HFFc6 (cell line): ENCODE measurements at regions not wholly inside any gene's neighbourhood (a gene's known extent, or its start where the extent isn't known, plus 50 kb on each side); places are given as distances from the start of the nearest gene placed in this dataset.

Experiments used
- DNase-seq: peaks from one replicate; pipeline ENCODE4 v3.0.0-alpha.2; 2018
- H3K27ac Mint-ChIP-seq: 2 replicates; pipeline ENCODE4 v1.8.0; 2020; ENCODE audit warnings: mild to moderate bottlenecking, mixed read lengths
- H3K27me3 Mint-ChIP-seq: 2 replicates; pipeline ENCODE4 v1.8.0; 2021; ENCODE audit warnings: mild to moderate bottlenecking, moderate library complexity, mixed read lengths; ENCODE audit not compliant: insufficient read depth
- H3K36me3 Mint-ChIP-seq: 2 replicates; pipeline ENCODE4 v1.8.0; 2021; ENCODE audit warnings: low read depth, mixed read lengths
- H3K4me1 Mint-ChIP-seq: 2 replicates; pipeline ENCODE4 v1.8.0; 2020; ENCODE audit warnings: low read depth, mixed read lengths
- H3K4me3 Mint-ChIP-seq: 2 replicates; pipeline ENCODE4 v1.8.0; 2020; ENCODE audit warnings: mild to moderate bottlenecking, moderate library complexity, mixed read lengths
- H3K9me3 Mint-ChIP-seq: 2 replicates; pipeline ENCODE4 v1.8.0; 2020; ENCODE audit warnings: mild to moderate bottlenecking, mixed read lengths
- TF ChIP-seq, protein P1 (sequence below): fragments of 200-600 bp; sonication (generic); IDR thresholded peaks from 2 replicates; pipeline ENCODE4 v1.5.0; 2021; ENCODE audit warnings: antibody characterized with exemption, mild to moderate bottlenecking

DNA sequence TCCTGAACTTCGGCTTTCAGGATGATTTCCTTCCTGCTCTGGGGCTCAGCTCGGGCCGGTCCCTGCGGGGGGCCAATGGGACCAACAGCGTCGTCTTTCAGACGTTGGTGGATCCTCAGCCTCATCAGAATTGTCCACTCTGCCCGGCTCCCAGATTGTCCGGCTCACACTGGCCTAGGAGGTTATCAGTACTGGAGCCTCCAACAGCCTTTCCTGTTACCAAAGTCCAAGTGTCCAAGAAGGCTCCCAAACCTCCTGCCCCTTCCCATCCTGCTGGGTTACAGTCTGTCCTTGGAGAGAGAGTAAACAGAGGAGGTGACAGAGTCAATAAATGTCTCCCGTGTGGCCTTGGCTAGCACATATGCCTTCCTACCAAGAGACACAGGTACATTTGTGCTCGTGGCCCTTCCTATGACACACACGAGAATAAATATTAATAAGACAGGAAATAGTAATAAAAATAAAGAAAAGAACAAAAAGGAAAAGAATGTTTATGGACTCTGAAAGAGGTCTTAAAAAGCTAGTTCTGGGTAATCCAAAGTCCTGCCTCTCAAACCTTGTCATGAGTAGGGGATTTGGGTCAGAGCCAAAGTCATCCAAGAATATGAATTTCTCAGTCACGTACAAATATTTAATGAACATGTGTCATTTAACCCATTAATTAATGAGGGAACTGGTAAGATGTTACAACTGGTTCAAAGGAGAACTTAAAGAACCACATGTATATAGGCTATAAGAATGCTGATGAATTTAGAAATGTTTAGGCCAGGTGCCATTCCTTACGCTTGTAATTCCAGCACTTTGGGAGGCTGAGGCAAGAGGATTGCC lies 80.8 kb upstream of the SLC2A1 start:
- no peaks in the 10 kb centered on the region for H3K9me3 Mint-ChIP-seq

GRCh38 chr1:43038232-43038935 lies 79.7 kb upstream of the SLC2A1 start:
- Mint-ChIP-seq H3K27me3 (peaks cover 22% of the 10 kb centered on the region), H3K9me3 (no peaks in the 10 kb centered on the region), H3K4me1 (peaks cover 25% of the 10 kb centered on the region), H3K27ac (no peak overlapping the region), H3K36me3 (no peaks in the 10 kb centered on the region), H3K4me3 (no peak overlapping the region)
- no peak for DNase-seq
- TF ChIP-seq, protein P1, sequence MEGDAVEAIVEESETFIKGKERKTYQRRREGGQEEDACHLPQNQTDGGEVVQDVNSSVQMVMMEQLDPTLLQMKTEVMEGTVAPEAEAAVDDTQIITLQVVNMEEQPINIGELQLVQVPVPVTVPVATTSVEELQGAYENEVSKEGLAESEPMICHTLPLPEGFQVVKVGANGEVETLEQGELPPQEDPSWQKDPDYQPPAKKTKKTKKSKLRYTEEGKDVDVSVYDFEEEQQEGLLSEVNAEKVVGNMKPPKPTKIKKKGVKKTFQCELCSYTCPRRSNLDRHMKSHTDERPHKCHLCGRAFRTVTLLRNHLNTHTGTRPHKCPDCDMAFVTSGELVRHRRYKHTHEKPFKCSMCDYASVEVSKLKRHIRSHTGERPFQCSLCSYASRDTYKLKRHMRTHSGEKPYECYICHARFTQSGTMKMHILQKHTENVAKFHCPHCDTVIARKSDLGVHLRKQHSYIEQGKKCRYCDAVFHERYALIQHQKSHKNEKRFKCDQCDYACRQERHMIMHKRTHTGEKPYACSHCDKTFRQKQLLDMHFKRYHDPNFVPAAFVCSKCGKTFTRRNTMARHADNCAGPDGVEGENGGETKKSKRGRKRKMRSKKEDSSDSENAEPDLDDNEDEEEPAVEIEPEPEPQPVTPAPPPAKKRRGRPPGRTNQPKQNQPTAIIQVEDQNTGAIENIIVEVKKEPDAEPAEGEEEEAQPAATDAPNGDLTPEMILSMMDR = no peak

More for the DNA sequence above, 80.8 kb upstream of the SLC2A1 start:
- TF ChIP-seq, protein P1 = no peak
- no peak overlapping the region for H3K4me3 Mint-ChIP-seq
- H3K36me3 Mint-ChIP-seq = no peaks in the 10 kb centered on the region
- peaks cover 21% of the 10 kb centered on the region for H3K27me3 Mint-ChIP-seq
- peaks cover 29% of the 10 kb centered on the region for H3K4me1 Mint-ChIP-seq
- no peak for DNase-seq
- H3K27ac Mint-ChIP-seq = no peak overlapping the region

DNA sequence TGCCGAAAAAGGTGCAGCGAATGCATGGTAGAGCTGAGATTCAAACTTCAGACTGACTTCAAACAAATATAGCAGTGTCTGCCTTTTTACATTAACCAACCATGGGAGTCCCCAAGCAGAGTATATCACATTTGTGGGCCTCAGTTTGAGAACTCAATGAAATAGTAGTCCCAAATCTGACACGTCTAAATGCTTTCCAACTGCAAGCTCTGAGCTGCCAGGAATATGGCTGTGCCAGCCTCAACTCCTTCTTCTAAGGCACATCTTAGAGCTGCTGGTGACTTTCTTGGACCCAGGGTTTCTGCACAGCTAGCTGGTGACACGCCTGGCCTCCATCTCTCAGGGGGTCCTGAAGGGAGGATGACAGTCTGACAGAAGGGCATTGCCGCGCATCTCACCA lies 78.8 kb upstream of the SLC2A1 start:
- Mint-ChIP-seq H3K36me3 (no peaks in the 10 kb centered on the region), H3K27ac (no peak overlapping the region), H3K4me1 (peaks cover 17% of the 10 kb centered on the region), H3K9me3 (no peaks in the 10 kb centered on the region), H3K4me3 (no peak overlapping the region), H3K27me3 (peaks cover 22% of the 10 kb centered on the region)
- DNase-seq = no peak
- TF ChIP-seq, protein P1 = no peak

DNA sequence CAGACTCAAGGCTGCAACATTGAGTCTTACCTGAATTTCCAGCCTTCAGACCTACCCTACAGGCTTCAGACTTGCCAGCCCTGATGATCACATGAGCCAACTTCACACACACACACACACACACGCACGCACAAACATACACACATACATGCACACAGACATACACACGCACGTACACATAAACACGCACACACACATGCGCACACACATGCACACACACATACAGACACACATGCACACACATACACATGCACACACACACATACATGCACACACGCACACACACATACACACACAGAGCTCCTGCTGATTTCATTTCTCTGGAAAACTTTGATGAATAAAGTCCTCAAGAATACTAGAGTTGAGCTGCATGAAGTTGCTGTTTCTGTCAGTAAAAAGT lies 78.3 kb upstream of the SLC2A1 start:
- Mint-ChIP-seq H3K36me3 (no peaks in the 10 kb centered on the region), H3K27ac (no peak overlapping the region), H3K9me3 (no peaks in the 10 kb centered on the region), H3K4me3 (no peak overlapping the region), H3K27me3 (peaks cover 17% of the 10 kb centered on the region), H3K4me1 (peaks cover 17% of the 10 kb centered on the region)
- TF ChIP-seq, protein P1 = no peak
- DNase-seq = no peak

DNA sequence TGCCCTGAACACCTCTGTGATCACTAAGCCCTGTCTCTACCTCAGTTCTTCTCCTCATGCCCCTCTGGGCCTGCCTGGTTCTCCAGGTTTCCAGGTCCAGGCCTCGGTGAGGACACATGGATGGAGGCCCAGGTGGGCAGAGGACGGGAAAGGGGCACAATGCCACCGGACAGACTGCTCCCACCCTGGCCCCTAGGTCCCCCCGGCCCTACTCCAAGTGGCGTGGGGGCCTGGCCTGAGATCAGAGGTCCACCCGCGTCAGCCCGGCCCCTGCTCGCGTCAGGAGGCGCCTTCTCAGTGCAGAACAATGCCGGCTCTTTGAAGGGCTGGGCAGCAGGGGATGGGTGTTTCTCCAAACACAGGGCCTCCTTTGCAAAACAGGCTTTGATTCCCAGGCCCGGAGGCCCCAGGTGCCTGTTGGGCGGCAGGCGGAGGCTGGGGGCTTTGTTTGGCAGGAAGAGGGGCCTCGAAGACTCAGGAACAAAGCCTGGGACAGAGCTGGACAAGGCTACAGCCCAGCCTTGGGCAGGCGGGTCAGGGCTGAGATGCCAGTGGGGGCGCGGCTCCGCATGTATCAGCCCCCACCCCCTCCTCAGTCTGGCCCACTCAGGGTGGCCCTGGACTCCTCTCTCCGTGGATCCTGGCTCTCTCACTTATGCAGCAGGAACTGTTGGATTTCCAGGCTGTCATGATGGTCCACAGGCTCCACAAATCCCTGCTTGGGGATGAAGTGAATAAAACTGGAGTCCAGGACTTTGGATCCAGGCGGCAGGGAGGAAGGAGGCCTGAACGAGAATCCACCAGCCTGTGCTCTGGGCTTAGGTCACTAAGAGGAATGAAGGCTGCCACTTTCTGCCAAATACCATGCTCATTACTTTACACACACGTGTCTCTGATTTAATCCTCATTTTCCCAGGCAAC lies 77.4 kb upstream of the SLC2A1 start:
- peaks cover 17% of the 10 kb centered on the region for H3K4me1 Mint-ChIP-seq
- peak; percentile 23 for DNase-seq
- H3K27me3 Mint-ChIP-seq = peaks cover 10% of the 10 kb centered on the region
- TF ChIP-seq, protein P1 = no peak
- H3K9me3 Mint-ChIP-seq = no peaks in the 10 kb centered on the region
- no peak overlapping the region; the same call in 1 of the 2 replicates for H3K27ac Mint-ChIP-seq
- no peaks in the 10 kb centered on the region for H3K36me3 Mint-ChIP-seq
- no peak overlapping the region for H3K4me3 Mint-ChIP-seq
